DOHH2 (cell line): ENCODE measurements at regions not wholly inside any gene's neighbourhood (a gene's known extent, or its start where the extent isn't known, plus 50 kb on each side); places are given as distances from the start of the nearest gene placed in this dataset.

ENCODE experiments used
- EZH2phosphoT487 ChIP-seq: fragments of 200-600 bp; sonication (generic); IDR thresholded peaks from 2 replicates; pipeline ENCODE4 v1.6.1; 2017; ENCODE audit warnings: borderline replicate concordance, mild to moderate bottlenecking, antibody characterized with exemption, low read length, moderate library complexity, mixed read lengths
- TF ChIP-seq, protein P1 (sequence below): fragments of 200-600 bp; sonication (generic); IDR thresholded peaks from one replicate; pipeline ENCODE4 v1.5.1; 2014; ENCODE audit warnings: antibody characterized with exemption, mild to moderate bottlenecking, low read depth, low read length; ENCODE audit not compliant: poor library complexity, severe bottlenecking

DNA sequence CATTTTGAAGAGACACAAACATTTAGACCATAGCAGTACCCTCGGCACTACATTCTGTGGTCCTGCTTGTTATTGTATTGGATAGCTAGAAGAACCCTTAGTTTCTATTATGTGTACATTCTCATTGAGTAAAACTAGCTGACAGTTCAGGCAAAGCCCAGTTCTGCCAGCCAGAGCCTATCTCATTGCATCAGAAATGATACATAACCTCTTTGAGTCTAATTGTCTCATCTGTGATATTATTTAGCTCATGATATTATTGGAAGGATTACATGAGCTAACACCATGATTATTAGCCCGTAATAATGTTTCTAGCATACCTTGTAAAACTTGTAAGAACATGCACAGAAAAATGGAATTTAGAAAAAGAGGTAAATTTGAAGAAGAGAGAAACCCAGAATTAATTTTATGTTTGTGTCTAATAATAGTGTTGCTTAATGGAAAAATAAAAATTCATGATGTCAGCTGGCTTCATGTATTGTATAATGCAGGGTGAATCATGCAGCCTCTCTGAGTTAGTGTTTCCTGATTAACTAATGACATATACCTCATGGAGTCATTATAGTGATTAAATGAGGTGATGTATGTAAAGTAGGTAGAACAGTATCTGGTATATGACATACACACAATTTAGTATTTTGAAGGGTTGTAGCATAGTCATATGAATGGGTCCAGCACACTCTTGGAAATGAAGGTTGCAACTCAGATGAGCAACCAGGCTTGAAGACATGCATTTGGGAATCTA is 339.4 kb upstream of the GRM7 start:
- TF ChIP-seq EZH2phosphoT487 = no peak
- TF ChIP-seq, protein P1, sequence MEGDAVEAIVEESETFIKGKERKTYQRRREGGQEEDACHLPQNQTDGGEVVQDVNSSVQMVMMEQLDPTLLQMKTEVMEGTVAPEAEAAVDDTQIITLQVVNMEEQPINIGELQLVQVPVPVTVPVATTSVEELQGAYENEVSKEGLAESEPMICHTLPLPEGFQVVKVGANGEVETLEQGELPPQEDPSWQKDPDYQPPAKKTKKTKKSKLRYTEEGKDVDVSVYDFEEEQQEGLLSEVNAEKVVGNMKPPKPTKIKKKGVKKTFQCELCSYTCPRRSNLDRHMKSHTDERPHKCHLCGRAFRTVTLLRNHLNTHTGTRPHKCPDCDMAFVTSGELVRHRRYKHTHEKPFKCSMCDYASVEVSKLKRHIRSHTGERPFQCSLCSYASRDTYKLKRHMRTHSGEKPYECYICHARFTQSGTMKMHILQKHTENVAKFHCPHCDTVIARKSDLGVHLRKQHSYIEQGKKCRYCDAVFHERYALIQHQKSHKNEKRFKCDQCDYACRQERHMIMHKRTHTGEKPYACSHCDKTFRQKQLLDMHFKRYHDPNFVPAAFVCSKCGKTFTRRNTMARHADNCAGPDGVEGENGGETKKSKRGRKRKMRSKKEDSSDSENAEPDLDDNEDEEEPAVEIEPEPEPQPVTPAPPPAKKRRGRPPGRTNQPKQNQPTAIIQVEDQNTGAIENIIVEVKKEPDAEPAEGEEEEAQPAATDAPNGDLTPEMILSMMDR = no peak
